Endothelial cell of hepatic sinusoid (primary cell): ENCODE measurements at regions not wholly inside any gene's neighbourhood (a gene's known extent, or its start where the extent isn't known, plus 50 kb on each side); places are given as distances from the start of the nearest gene placed in this dataset.
"Not testable (repeated sequence)": the region's sequence is repeated elsewhere in the genome, so short reads cannot be mapped to it uniquely, and the experiment has no call there.

ENCODE experiments used
- in situ Hi-C: cut with HindIII; loops from 2 replicates; pipeline ENCODE4 v1.10.0; 2017; ENCODE audit warnings: low sequenced_read_pairs

DNA sequence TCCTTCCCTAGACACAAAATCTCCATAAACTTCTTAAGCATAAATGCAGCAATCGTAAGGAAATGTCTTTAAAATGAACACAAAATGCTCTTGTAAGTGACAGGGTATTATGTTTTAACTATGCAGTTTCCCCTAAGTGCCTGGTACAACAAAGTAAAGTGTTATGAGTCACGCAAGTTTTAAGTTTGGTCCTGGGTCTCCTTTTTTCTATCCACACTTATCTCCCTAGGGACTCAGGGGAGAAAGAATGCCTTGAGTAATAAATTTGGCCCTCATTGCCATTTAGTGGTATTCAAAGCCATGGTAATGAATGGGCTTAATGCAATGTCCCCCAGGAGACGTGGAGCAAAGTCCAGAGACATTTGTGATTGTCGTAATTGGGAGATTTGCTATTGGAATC, 149.1 kb downstream of the MAGEB17 start:
- in situ Hi-C loops: no loop called here

DNA sequence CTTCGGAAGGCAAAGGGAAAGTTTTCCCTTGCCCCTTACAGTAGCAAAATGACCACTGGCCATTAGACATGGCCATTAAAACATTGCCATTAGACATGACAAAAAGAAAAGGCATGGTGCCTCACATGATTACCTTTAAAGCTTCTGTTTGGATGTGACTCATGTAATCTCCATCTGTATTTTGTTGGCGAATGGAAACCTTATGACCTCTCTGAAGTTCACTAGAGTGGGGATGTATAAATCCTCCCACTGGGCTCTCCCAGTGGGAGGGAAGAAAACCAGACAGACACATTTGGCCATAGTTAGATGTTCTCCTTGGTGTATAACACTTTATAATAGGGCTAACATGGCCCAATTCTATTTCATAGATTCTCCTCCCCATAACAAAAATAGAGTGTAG, 152.6 kb downstream of the MAGEB17 start:
- in situ Hi-C loops: no loop called here

DNA sequence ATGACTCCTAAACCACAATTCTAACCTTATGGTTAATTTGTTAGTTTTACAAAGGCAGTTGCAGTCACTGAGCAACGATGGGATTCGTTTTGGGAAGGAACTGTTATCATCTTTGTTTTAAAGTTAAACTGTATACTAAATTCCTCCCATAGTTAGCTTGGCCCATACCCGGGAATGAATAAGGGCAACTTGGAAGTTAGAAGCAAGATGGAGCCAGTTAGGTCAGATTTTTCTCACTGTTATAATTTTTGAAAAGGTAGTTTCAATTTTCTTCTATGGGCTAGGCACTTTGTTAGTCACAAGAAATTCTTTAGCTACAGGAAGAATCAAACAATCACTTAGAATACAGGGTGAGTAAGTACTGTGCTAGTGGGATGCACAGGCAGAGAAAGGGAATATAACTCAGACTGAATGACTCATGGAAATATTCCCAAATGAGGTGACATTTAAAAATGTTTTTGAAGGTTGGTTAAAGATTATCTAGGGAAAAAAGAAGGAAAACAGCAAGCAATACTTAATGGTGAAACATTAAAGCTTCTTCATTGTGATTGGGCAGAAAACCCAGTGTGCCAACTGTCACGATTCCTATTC, 153.6 kb downstream of the MAGEB17 start:
- in situ Hi-C loops: no loop called here

DNA sequence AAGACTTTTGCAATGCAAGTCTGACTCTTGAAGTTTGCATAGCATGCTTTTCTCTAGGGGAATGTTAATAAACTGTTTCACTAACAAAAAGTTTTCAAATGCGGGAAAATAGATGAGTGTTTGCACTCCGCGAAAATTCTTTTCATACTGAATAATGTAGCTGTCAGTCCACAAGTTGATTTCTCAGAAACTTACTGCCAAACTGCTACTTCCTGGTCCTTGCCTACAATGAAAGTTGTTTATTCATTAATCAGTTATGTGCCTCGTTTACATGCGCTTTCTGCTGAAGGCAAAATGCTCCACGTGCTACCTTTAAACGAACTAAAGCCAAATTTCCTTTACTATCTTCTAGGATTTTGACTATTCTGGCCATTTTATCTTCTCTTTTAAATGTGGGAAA, 166.2 kb downstream of the MAGEB17 start:
- in situ Hi-C loops: no loop called here

DNA sequence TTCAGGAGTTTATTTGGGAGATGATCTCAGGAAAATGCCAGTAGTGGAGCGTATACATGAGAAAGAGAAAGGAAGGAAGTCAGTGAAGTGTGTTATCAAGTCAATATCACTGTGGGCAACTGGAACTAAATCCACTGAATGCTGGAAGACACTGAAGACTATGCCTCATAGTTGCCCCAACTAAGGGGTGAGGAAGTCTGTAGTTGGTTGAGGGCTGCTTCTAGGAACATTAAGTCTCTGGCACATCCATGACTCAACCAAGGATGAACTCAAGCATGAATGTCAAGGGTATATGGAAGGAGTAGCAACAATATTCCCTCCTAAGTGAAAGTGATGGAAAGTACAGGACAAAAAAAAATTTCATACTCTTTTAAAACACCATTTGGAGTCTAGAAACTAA, 167.9 kb downstream of the MAGEB17 start:
- in situ Hi-C loops: no loop called here

DNA sequence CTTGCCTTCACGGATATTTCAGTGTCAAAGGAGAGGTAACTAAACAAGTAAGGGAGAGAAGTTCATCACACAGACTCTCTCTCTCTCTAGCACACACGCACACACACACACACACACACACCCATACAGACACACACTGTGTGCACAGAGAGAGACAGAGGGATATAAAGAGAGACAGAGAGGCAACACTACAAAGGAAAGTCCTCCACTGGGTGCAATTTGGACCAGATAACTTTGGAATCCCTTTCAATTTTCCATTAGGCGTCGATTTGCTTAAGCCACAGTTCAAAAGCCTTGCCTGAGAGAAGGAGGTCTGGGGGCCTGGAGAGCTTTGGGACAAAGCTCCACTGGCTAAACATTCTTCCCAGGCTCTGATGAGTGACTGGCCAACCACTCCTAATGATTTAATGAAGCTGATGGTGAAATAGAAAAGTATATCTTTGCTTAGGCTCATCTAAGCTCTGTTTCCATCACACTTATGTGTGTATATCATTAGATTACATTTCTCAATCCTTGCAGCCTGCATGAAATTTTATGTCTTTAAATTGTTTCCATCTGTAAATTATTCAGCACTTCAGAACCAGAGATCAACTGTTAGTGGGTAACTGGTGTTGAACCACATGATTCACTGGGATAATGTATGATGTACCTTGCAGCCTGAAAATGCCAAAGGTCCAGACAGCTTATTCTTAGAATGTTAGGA, 180.8 kb downstream of the MAGEB17 start:
- in situ Hi-C loops: no loop called here

DNA sequence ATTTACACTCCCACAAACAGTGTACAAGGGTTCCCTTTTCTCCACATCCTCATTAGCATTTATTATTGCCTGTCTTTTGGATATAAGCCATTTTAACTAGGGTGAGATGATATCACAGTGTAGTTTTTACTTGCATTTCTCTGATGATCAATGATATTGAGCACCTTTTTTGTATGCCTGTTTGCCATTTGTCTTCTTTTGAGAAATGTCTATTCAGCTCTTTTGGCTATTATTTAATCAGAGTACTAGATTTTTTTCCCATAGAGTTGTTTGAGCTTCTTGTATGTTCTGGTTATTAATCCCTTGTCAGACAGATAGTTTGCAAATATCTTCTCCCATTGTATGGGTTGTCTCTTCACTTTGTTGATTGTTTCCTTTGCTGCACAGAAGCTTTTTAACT, 190.6 kb downstream of the MAGEB17 start:
- in situ Hi-C loops: no loop called here

DNA sequence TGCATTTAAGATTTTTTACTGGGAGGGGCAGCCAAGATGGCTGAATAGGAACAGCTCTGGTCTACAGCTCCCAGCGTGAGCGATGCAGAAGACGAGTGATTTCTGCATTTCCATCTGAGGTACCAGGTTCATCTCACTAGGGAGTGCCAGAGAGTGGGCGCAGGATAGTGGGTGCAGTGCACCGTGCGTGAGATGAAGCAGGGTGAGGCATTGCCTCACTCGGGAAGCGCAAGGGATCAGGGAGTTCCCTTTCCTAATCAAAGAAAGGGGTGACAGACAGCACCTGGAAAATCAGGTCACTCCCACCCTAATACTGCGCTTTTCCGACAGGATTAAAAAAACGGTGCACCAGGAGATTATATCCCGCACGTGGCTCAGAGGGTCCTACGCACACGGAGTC, 192.8 kb downstream of the MAGEB17 start:
- in situ Hi-C loops: not testable (repeated sequence)

DNA sequence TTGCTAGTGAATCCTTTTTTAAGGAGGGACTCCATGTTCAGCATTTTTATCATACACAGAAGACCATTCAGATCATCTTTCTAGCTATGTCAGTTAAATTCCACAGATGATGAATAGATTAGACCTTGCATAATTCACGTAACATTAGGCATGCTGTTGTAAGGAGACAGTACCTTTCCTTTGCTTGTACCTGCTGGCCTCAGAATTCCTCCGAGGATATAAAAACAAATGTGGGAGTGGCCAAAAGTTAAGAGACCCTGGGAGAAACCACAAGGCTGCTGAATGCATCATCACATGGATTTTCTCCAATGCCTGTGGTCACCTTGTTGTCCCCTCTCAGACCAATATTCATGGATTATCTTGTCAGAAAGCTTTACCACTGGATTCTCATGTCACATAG, 201.4 kb downstream of the MAGEB17 start:
- in situ Hi-C loops: no loop called here

DNA sequence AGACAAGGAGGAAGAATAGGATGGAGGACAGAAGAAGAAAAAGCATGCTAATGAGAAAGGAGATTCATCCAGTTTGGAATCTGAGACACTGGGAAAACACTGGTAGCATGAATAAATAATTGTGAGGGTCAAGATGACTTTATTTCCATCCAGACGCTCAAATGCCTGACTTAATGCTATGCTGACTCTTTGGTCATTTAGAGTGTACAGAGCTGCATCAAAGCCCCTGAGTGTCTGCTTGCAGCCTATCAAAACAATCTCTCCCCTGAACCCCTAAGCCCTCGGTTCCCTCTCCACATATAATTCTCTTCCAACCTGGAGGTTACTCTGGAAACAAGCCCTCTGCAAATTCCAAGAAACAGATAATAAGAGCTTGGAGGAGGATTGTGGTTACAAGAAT, 208.8 kb downstream of the MAGEB17 start:
- in situ Hi-C loops: no loop called here

DNA sequence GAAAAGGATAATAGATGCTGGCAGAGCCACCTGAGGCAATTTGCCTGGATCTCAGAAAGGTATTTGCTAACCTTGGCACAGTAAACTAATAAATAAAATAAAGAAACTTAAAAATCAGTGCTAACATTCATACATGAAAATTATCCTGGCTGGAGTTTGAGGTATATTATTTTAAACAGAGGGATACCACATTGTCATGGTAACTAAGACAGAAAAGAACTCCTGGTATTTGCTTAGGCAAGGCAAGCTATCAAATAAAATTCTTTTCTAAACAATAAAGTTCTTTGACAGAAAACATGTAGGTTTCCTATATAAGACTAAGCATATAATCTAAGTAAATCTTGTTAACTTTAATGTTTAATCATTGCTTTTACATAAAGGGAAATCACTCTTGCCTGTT, 218.8 kb downstream of the MAGEB17 start:
- in situ Hi-C loops: no loop called here

DNA sequence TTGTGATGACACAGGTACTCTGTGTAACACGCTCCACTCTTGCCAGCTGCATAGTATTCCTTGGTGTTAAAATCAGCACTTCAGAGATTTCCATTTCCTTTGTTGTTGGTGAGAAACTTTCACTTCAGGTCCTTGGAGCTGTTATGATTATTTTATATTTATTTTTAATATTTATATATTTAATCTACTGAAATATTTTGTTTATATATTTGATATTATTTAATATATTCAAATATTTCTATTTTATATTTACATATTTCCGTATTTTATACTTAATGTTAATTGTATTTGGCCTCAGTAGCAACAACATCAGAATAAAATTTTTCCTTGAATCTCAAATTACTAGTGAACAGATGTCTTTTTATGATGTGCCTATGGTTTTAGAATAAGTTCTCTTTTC, 225.3 kb downstream of the MAGEB17 start:
- in situ Hi-C loops: no loop called here

DNA sequence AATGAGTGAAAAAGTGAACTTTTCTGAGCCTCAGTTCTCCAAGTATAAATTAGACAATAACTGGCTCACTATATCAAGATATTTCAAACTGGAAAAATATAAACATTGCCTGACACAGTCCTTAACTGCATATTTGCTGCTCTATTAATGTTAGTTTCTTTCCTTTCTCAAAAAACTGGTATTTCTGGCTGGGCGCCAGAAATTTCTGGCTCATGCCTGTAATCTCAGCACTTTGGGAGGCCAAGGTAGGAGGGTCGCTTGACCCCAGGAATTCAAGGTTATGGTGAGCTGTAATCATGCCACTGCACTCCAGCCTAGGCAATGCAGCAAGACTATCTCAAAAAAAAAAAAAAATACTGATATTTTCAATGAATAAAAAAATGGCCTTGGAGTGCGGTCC, 227.0 kb downstream of the MAGEB17 start:
- in situ Hi-C loops: no loop called here

DNA sequence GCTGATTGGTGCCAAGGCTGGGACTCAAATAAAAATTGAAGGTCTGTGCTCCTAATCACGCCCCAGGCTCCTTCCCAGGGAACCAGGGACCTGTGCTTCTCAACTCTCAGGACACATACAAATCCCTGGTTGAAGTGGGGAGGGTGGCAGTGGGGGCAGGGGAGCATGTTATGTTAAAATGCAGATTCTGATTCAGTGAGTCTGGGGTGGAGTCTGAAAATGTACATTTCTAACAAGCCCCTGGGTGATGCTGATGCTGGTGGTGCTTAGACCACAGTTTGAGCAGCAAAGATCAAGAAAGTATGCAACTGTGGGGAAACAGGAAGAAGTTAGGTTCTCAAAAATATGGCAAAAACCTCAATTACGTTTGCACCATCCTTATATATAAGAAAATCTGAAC, 236.5 kb downstream of the MAGEB17 start:
- in situ Hi-C loops: no loop called here

DNA sequence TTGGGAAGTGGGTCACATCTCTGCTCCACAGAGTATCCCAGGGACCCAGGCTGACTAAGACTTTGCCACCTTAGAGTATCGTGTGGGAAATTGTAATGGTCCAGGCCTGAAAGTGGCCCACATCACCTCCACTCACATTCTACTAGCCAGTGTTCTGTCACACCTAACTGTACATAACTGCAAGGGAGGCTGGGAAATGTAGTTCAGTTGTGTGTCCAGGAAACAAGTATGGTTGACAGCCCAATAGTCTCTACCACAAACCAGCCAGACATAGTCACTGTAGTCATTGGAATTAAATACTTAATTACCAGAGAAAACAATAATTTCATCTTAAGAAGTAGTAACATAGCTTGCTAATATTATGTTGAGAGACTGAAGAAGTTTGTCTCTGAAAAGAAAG, 233.4 kb upstream of the S100G start:
- in situ Hi-C loops: no loop called here

DNA sequence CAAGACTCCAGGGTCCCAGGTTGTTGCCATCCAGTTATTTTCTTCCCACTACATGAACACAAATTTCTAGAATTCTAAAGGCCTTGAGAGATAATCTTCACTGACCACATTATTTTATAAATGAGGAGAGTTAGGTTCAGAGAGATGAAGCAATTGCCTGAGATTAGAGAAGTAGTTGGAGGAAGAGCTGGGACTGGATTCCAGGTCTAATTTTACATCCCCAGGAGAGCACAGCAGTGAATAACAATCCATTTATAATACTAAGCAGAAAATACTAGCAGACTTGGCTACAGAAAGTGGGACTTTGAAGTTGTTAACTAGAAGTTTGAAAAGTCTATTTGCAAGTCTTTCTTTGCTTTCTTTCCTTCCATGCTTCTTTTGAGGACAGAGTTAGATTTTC, 231.3 kb upstream of the S100G start:
- in situ Hi-C loops: no loop called here

DNA sequence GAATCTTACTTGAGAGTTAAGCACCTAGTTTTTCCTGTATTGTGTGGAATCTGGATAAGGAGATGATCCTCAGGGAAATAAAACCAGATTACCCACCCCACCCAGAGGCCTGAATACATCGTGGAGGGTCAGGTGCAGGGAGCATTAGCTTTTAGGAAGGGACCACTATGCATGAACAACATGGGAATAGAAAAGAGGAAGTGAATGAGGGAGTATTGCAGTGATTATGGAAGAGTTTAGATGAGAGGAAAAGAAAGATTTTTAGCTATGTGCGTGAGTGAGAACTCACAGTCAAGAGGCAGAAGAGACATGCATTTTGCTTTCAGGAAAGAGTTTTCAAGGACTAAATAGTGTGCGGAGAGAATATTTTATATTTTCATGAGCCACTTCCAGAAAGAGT, 222.3 kb upstream of the S100G start:
- in situ Hi-C loops: no loop called here

DNA sequence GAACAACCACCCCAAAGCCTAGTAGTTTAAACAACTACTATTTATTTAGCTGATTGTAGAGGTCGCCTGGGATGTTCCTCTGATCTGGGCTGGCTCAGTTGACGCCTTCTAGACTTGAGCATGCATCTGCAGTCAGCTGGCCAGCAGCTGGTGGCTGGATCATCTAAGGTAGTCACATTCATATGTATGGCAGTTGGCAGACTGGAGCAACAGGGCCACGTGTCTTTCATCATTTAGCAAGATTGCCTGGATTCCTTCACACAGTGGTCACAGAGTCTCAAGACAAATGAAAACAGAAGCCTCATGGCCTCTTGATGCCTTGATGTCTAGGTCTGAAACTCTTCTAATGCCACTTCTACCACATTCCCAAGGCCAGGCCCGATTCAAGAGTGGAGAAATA, 220.6 kb upstream of the S100G start:
- in situ Hi-C loops: no loop called here

DNA sequence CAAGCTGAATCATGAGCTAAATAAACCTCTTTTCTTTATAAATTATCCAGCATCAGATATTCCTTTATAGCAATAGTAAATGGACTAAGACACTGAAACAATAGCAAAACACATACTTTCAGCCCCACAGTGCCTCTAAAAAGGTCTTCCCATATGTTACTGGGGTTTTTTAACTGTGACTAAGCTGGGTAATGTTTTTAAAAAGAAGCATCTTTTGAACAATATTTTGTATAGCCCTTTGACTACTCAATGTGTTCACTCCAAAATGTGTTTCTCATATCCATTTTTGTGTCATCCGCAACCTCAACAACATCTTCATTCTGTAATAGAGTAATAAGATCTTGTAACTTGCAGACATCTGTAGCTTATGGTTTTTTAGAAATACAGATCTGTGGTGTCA, 218.7 kb upstream of the S100G start:
- in situ Hi-C loops: no loop called here

DNA sequence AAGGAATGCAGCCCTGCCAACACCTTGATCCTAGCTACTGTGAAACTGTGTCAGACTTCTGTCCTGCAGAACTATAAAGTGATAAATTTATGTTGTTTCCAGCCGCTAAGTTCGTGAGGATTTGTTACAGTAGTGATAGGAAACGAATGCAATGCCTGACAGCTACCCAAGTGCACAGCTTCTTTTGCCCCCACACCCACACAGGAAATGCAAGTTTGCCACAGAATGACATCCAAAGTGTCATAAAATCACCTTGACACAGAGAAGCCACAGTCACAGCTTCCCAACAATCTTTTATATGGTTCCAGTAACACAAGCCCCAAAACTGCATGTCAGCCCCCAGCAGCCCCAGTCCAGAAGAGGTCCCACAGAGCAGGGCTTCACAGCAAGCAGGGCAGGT, 216.9 kb upstream of the S100G start:
- in situ Hi-C loops: no loop called here

DNA sequence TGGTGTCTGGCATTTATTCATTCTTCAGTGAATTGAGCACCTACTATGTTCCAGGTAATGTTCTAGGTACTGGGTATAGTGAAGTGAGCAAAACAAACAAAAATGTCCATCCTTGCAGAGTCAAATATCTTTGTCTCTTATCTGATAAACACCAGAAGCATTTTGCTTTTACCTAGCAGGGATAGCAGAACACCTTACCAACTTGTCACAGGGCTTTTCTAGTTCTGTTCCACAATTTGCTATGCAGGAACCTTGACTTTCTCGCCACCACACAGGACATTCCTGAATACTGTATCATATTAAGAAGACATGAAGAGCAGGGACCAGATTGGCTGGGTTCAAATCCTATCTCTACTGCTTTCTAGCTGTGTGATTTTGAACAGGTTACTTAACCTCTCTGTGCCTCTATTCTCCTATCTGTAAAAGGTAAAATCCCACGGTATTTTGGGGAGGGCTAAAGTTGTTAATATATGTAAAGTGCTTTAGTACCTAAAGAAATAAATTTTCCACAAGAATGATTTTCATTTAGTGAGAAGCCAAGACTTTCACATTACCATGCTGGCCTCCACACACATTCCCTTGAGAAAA, 214.5 kb upstream of the S100G start:
- in situ Hi-C loops: loop anchor here (5.0 kb wide), 1 partner anchor 77 kb away; no protein-coding TSS in a partner anchor

DNA sequence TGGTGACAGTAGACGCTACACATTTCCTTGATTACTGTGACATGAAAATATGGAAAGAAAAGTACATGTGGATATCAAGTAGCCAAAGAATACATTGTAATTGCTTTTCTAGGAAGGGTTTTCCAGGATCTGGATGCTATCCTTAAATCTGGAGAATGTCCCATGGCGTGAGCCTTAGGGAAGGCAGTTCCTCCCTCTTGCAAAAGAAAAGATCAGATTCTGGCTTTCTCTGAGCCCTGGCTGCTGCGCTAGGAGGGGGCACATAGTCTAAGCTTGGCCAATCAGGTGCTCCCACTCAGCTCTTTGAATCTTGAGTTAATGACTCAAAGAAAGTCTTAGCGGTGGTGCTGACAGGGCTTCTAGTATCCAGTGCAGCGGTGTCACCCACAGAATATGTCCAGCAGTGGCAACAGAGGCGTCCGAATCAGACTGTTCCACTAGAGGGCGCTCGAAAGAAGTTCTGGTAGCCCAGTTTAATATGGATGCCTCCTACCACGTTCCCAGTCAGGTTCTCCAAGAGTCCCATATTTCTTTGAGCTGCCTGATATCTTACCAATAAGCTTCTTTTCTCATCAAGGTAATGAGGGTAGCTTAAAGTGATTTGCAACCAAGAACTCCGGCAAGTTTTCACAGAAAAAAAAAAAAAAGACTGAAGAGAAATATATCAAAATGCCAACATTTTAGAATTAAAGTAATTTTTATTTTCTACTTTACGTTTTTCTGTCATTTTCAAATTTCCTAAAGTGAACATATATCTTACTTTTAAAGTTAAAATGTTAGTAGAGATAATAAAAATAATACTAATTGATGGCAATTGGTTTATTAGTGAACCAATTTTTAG, 213.4 kb upstream of the S100G start:
- in situ Hi-C loops: loop anchor here (5.0 kb wide), 1 partner anchor 76 kb away; no protein-coding TSS in a partner anchor
